Daoy (cell line): ENCODE measurements at regions not wholly inside any gene's neighbourhood (a gene's known extent, or its start where the extent isn't known, plus 50 kb on each side); places are given as distances from the start of the nearest gene placed in this dataset.
A peak's percentile ranks its signal among the peaks of the same experiment; 100 is the strongest.
"Not testable (repeated sequence)": the region's sequence is repeated elsewhere in the genome, so short reads cannot be mapped to it uniquely, and the experiment has no call there.

Experiments
- DNase-seq: peaks from one replicate; pipeline ENCODE4 v3.0.0-alpha.2; 2015; ENCODE audit warnings: low read depth

- DNase-seq: no peak
Observed at GRCh38 chr3:175956964-175957363, 1097.8 kb downstream of the NAALADL2 start.

DNA sequence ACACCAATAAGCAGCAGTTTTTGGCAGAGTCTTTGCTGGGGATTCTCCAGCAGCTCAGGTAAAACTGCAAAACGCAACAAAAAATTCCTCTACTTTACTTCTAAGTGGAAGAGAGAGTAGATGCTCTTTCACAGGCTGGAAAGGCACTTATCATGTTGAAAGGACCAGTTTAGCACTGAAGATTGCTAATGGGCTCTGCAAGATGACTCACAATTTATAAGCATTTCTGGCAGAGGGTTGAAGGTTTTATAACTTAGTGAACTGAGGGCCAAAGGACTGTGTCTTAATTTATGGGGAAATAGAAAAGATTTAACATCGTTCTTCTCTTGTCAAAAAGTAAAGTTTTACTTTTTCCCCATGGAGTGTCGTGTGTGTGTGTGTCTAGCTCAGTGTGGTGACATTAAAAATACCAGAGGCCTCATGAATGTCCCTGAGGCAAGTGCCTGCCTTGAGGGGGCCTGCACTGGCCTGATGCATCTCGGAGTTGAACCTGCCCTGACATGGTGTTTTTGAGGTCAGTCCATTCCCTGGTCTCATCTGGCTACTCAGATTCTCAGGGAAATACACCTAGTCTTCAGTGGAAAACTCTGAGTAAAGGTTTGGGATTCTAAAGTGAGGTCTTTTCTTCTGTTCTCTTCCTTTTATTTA, 1092.0 kb downstream of the NAALADL2 start:
- DNase-seq: peak; percentile 6

DNA sequence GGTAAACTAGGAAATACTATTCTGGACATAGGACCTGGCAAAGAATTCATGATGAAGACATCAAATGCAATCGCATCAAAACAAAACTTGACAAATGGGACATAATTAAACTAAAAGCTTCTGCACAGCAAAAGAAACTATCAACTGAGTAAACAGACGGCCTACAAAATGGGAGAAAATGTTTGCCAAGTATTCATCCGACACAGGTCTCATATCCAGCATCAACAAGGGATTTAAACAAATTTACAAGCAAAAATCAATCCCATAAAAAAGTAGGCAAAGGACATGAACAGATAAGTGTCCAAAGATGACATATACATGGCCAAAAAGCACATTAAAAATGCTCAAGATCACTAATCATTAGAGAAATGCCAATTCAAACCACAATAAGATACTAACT, 1088.9 kb downstream of the NAALADL2 start:
- DNase-seq: no peak

- DNase-seq: peak; percentile 20
Observed at GRCh38 chr3:175941352-175941751, 1082.2 kb downstream of the NAALADL2 start.

DNA sequence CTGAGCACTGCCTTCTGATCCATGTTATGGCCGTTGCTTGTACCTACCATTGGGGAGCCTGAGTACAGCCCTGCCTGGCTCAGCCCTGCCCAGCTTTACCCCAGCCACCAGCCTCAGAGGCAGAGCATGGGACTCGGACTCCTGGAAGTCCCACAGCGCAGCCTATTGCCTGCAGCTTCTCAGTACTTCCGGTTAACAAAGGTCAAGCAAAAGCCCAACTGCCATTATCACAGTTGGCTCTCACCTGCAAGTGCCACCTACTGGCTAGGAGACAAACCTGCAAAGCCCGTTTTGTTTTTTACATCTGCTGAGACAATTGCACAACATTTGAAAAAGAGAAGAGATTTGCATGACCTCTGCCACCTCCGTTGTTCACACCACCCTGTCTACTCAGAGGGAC, 1081.7 kb downstream of the NAALADL2 start:
- peak; percentile 10 for DNase-seq

DNA sequence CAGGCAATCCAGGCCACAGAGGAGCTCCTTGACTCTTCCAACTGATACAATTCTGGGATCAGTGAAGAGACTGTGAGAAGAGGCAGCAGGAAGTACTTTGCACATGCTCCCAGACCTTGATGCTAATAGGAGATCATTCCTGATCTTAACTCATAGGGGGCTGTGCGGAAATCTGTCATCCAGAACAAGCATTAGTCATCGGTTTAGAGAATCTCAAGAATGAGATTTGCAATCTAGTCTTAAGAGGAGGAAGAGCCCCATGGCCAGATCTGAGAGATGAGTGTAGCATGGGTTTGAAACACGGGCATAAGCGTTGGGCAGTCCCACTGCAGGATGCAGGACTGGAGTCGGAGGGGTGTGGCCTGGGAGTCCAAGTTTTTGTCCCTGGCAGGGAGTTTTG, 1081.1 kb downstream of the NAALADL2 start:
- DNase-seq: peak; percentile 24

- DNase-seq: not testable (repeated sequence)
Observed at GRCh38 chr3:175937367-175937766, 1078.2 kb downstream of the NAALADL2 start.

- no peak for DNase-seq
Observed at GRCh38 chr3:175932586-175932985, 1073.5 kb downstream of the NAALADL2 start.

DNA sequence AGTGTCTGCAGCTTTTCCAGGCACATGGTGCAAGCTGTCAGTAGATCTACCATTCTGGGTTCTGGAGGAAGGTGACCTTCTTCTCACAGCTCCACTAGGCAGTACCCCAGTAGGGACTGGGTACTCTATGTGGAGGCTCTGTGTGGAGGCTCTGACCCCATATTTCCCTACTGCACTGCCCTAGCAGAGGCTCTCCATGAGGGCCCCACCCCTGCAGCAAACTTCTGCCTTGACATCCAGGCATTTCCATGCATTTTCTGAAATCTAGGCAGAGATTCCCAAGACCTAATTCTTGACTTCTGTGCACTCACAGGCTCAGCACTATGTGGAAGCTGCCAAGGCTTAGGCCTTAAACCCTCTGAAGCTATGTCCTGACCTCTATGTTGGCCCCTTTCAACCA, 1060.0 kb downstream of the NAALADL2 start:
- DNase-seq: no peak

DNA sequence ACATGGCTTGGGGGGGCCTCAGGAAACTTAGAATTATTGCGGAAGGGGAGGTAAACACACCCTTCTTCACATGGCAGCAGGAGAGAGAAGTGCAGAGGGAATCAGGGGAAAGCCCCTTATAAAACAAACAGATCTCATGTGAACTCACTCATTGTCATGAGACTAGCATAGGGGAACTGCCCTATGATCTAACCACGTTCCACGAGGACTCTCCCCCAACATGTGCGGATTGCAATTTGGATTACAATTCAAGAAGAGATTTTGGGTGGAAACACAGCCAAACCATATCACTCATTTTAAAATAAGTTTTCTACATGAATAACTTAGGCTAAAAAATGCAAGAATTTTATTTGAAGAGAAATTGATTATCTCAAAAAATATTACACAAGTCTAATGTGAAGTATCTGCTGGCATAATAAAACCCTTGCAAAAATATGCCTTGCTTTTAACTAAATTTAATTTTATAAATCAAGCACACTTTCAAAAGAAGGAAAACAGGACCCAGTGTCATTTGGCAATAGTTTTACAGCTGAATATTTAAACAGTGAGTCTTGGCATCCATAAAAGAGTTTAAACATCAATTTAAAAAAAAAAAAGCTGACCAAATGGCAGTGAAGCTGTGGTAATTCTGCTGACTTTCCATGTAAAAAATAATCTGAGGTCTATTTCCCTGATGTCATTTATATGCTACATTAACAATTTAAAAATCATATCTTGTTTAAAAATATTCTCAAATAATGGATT, 1057.2 kb downstream of the NAALADL2 start:
- DNase-seq: no peak

DNA sequence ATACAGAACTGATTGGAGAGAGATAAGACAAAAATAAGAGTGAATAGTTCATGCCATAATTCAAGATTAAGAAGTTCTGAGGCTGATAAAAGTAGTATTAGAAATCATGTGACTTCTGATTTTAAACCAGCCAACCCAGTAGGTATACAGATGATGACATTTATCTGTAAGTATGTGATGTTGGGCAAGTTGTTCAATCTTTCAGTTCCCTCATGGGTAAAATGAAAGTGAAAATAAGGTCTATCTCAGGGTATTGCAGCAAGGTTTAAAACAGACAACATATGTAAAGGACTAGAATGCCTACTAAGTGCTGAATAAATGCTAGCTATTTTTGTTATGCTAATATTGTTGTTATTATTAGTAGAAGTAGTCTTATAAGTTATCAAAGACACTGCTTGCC, 1055.7 kb downstream of the NAALADL2 start:
- DNase-seq: no peak

DNA sequence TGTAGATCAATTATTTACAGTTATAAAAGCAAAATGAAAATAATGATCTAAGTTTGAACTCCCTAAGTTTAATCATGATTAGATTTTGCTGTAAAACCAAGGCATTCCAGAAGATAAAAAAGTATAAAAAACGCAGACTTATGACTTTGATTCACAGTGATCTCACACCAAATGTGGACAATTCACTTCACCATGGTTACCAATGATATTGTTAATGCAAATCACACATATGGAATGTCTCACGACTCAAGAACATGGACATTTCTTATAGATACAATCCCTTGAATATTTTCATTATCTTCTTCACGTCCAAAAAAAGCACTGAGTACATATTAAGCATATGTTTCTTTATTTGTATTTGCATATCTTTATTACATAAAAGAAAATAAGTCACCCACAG, 1054.2 kb downstream of the NAALADL2 start:
- DNase-seq: no peak

DNA sequence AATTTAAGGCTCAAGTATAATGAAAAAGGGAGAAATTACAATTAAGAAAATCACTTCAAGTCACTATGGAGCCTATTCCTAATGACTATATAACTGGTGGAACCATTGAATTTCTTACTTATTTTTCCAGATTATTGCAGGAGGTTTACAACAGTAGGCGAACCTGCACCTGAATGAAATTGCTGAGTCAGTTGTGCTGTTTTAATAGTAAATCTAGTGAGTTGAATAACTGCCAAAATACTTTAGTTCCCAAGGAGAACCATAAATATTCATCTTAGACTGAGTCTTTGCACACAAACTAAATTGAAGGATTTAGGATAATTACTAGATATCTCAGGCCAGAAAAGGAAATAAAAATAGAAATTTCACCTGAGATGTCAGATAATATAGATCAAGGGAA, 1052.8 kb downstream of the NAALADL2 start:
- DNase-seq: no peak

GRCh38 chr3:175902226-175902625, 1043.1 kb downstream of the NAALADL2 start:
- no peak for DNase-seq

DNA sequence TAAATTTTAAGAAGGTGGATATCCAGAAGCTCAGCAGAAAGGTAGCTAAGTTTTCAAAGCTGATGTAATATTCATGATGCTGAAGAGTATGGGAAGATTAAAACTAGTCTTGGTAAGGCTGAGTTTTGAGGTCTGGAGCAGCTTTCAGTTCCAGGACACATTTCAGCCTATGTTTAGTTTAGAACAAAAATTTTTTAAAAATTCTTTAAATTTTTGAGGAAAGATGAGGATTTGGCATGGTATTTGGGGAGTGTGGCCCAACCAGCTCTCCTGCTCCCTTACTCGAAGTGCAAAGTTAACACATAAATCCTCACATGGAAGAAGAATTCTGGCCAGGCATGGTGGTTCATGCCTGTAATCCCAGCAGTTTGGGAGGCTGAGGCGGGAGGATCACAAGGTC, 1039.1 kb downstream of the NAALADL2 start:
- no peak for DNase-seq

GRCh38 chr3:175896655-175897054, 1037.5 kb downstream of the NAALADL2 start:
- DNase-seq: no peak

- DNase-seq: no peak
Observed at GRCh38 chr3:175895731-175896130, 1036.6 kb downstream of the NAALADL2 start.

- no peak for DNase-seq
Observed at GRCh38 chr3:175893566-175893965, 1034.4 kb downstream of the NAALADL2 start.

DNA sequence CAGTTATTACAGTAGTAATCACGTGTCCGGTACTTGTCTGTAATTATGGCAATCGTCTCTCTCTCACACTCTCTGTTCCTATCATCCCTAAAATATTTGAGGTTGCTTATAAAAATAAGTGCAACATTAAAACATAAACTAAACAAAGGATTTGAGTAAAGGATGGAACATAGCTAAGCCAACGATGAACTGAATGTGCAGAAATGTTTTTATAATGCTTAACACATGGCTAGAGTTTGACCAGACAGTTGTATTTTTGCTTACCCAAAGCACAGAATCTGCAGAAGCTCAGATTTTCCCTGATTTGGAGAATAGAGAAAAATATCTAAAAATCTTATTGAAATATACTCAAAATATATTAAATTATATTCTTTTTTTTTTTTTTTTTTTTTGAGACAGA, 1030.9 kb downstream of the NAALADL2 start:
- no peak for DNase-seq

GRCh38 chr3:175885231-175885766, 1026.2 kb downstream of the NAALADL2 start:
- peak; percentile 8 for DNase-seq

- no peak for DNase-seq
Observed at GRCh38 chr3:175879417-175879816, 1020.3 kb downstream of the NAALADL2 start.

GRCh38 chr3:175869404-175869803, 1010.3 kb downstream of the NAALADL2 start:
- no peak for DNase-seq

DNA sequence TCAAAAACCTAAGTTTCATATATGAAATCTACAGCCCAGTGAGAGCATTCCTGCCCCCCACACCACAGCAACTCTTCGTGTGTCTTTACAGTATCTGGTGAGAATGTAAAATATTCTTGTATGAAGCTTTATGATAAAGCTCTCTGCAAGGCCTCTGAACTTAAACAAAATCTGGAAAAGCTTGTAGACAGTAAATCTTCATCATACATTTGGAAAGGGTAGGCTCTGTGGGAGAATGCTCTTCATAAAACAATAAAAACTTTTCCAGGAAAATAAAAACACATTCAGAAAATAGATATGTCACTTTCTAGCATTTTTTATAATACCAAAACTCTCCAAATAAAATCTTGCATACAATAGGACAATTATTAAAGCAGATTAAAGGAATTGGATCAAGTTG, 1009.5 kb downstream of the NAALADL2 start:
- no peak for DNase-seq
